Spinal cord (tissue), 9 donors: ENCODE measurements at regions not wholly inside any gene's neighbourhood (a gene's known extent, or its start where the extent isn't known, plus 50 kb on each side); places are given as distances from the start of the nearest gene placed in this dataset.

Experiments
- DNase-seq, 6 donors: peaks; one replicate each; pipeline versions ENCODE4 v3.0.0 to v3.0.0-alpha.2; 2013 to 2015; ENCODE audit warnings: low spot score in 6 of 6, low read depth in 4 of 6
- H3K27ac ChIP-seq: one replicate; pipeline ENCODE4 v1.5.1; 2013; ENCODE audit warnings: low read depth, low read length, control low read depth
- H3K27me3 ChIP-seq: one replicate; pipeline ENCODE4 v1.6.1; 2013; ENCODE audit warnings: low read length; ENCODE audit not compliant: control insufficient read depth, insufficient read depth
- H3K36me3 ChIP-seq: one replicate; pipeline ENCODE4 v1.6.1; 2013; ENCODE audit warnings: low read length; ENCODE audit not compliant: control insufficient read depth, insufficient read depth
- H3K4me1 ChIP-seq: one replicate; pipeline ENCODE4 v1.6.1; 2013; ENCODE audit warnings: low read length; ENCODE audit not compliant: control insufficient read depth, insufficient read depth
- H3K4me3 ChIP-seq: one replicate; pipeline ENCODE4 v1.5.1; 2013; ENCODE audit warnings: low read depth, low read length, control low read depth
- H3K9me3 ChIP-seq: one replicate; pipeline ENCODE4 v1.6.1; 2013; ENCODE audit warnings: low read length; ENCODE audit not compliant: control insufficient read depth, insufficient read depth
- WGBS: methylation state at CpG from one replicate; pipeline ENCODE4 v1.1.5; 2013; ENCODE audit warnings: missing lambda C conversion rate; ENCODE audit not compliant: insufficient coverage; 5-methylcytosine and 5-hydroxymethylcytosine counted together
- donor health status: healthy.

GRCh38 chr5:3127423-3127911 lies 376.0 kb upstream of the IRX2 start:
- 88% methylated on average over 9 of the region's 9 CpGs for WGBS
- DNase-seq: no peak
- H3K36me3 ChIP-seq: no peaks in the 10 kb centered on the region

DNA sequence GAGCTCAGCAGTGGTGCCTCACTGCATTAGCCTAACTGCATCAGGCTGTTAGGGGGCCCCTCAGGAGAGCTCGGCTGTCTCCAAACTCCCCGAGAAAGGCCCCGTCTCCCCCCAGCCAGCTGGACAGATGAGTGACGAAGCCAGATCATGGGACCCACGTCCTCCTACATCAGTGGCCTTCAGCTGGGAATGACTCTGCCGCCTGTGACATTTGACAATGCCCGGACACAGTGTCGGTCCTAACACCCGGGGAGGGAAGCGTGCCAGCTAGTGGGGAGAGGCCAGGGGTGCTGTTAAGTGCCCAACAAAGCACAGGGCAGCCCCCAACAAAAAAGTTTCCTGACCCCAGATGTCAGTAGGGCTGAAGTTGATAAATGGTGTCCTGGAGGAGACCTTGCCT lies 375.2 kb upstream of the IRX2 start:
- 70% methylated on average over 8 of the region's 10 CpGs for WGBS
- no peaks in the 10 kb centered on the region for H3K9me3 ChIP-seq
- H3K27ac ChIP-seq: no peak overlapping the region
- peaks cover 6% of the 10 kb centered on the region for H3K27me3 ChIP-seq
- no peak overlapping the region for H3K4me3 ChIP-seq
- H3K36me3 ChIP-seq: no peaks in the 10 kb centered on the region
- DNase-seq: no peak
- peaks cover 9% of the 10 kb centered on the region for H3K4me1 ChIP-seq

More at GRCh38 chr5:3127423-3127911, 376.0 kb upstream of the IRX2 start:
- Histone ChIP-seq H3K9me3 (no peaks in the 10 kb centered on the region), H3K27me3 (peaks cover 2% of the 10 kb centered on the region), H3K4me3 (no peak overlapping the region), H3K4me1 (peaks cover 5% of the 10 kb centered on the region), H3K27ac (no peak overlapping the region)

- Histone ChIP-seq H3K27ac (no peak overlapping the region), H3K4me1 (peaks cover 20% of the 10 kb centered on the region), H3K36me3 (no peaks in the 10 kb centered on the region), H3K27me3 (peaks cover 11% of the 10 kb centered on the region), H3K4me3 (no peak overlapping the region), H3K9me3 (no peaks in the 10 kb centered on the region)
- no peak for DNase-seq
- 87% methylated on average over 5 of the region's 6 CpGs for WGBS
Measured at GRCh38 chr5:3124410-3124809, 372.9 kb upstream of the IRX2 start.

- no peak overlapping the region for H3K4me3 ChIP-seq
- WGBS: no CpG with 5 or more reads among the region's 1 CpG
- H3K27ac ChIP-seq: no peak overlapping the region
- no peaks in the 10 kb centered on the region for H3K36me3 ChIP-seq
- DNase-seq: no peak
- no peaks in the 10 kb centered on the region for H3K9me3 ChIP-seq
- peaks cover 12% of the 10 kb centered on the region for H3K27me3 ChIP-seq
- H3K4me1 ChIP-seq: peaks cover 21% of the 10 kb centered on the region
Measured at GRCh38 chr5:3123763-3124157, 372.3 kb upstream of the IRX2 start.

DNA sequence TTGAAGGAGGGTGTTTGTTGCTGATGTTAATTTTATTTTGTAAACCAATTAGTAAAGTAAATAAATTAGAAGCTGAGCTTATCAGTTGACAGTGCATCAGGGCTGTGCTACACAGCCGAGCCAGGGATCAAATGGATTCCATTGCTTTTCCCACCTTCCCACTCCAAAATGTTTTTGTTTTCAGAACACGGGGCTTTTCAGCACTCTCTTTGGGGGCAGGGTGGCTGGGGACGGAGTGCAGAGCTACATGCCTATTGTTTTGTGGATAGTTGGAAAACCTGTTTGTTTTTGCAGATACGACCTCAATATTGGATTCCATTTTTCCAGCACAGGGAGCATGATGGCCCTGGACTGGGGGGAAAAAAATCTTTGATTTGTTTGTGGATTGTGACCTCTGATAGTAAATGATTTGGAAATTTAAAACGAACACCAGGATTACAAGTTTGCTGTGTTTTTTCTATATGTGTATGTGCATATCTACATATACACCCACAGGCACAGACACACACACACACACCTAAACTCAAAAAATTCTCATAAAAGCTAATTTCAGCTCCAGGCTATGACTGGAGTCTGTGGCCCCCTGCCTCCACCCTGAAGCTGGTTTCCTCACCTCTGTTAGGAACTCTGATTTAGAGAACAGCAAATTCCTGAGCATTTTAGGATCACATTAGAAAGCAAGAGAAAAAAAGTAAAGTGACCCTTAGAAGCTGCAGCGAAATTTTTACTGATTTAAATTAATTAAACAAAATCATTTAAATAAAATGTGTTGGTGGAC lies 371.7 kb upstream of the IRX2 start:
- DNase-seq: no peak
- no peaks in the 10 kb centered on the region for H3K9me3 ChIP-seq
- H3K36me3 ChIP-seq: no peaks in the 10 kb centered on the region
- no peak overlapping the region for H3K4me3 ChIP-seq
- peaks cover 18% of the 10 kb centered on the region for H3K27me3 ChIP-seq
- no peak overlapping the region for H3K27ac ChIP-seq
- peaks cover 26% of the 10 kb centered on the region for H3K4me1 ChIP-seq
- WGBS: 46% methylated on average over 2 of the region's 6 CpGs

GRCh38 chr5:3122216-3122615 lies 370.7 kb upstream of the IRX2 start:
- no peak overlapping the region for H3K27ac ChIP-seq
- peaks cover 29% of the 10 kb centered on the region for H3K4me1 ChIP-seq
- DNase-seq: peak in 1 of 6 donors; percentile 43
- no CpG with 5 or more reads among the region's 3 CpGs for WGBS
- no peaks in the 10 kb centered on the region for H3K9me3 ChIP-seq
- H3K27me3 ChIP-seq: peaks cover 25% of the 10 kb centered on the region
- H3K36me3 ChIP-seq: no peaks in the 10 kb centered on the region
- no peak overlapping the region for H3K4me3 ChIP-seq

- Histone ChIP-seq H3K27ac (no peak overlapping the region), H3K4me3 (no peak overlapping the region), H3K4me1 (peaks cover 29% of the 10 kb centered on the region), H3K9me3 (no peaks in the 10 kb centered on the region), H3K36me3 (no peaks in the 10 kb centered on the region), H3K27me3 (peaks cover 28% of the 10 kb centered on the region)
- peak in 2 of 6 donors; percentile 23 to 50 for DNase-seq
- WGBS: 26% methylated on average over 17 of the region's 21 CpGs
Measured at GRCh38 chr5:3121813-3122212, 370.3 kb upstream of the IRX2 start.

DNA sequence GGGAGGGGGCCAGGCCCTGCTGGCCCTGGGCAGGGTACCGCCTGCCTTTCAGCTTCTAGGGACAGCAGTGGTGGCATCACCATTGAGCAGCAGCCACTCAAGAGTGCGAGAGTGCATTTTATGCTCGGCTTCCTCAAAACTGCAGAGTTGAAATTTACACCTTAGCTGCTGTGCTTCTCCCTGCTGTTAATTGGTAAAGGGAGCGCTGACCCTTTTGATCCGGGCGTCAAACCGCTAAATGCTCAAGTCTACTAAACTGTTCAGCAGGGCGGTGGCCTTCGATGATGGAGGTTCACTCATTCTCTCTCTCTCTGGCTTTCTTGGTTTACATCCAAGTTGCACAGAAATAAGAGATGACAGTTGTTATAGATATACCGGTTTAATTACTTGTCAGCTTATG lies 368.6 kb upstream of the IRX2 start:
- Histone ChIP-seq H3K27me3 (peaks cover 41% of the 10 kb centered on the region), H3K27ac (no peak overlapping the region), H3K9me3 (no peaks in the 10 kb centered on the region), H3K4me3 (no peak overlapping the region), H3K4me1 (peaks cover 39% of the 10 kb centered on the region), H3K36me3 (no peaks in the 10 kb centered on the region)
- WGBS: 63% methylated on average over 6 of the region's 10 CpGs
- DNase-seq: no peak

GRCh38 chr5:3119435-3119834 lies 368.0 kb upstream of the IRX2 start:
- Histone ChIP-seq H3K36me3 (no peaks in the 10 kb centered on the region), H3K4me3 (no peak overlapping the region), H3K27me3 (peaks cover 44% of the 10 kb centered on the region), H3K4me1 (peaks cover 41% of the 10 kb centered on the region), H3K27ac (no peak overlapping the region), H3K9me3 (no peaks in the 10 kb centered on the region)
- 24% methylated on average over 4 of the region's 4 CpGs for WGBS
- no peak for DNase-seq

- Histone ChIP-seq H3K4me1 (peaks cover 43% of the 10 kb centered on the region), H3K36me3 (no peaks in the 10 kb centered on the region), H3K4me3 (no peak overlapping the region), H3K27ac (peak overlapping the region; percentile 38), H3K27me3 (peaks cover 44% of the 10 kb centered on the region), H3K9me3 (no peaks in the 10 kb centered on the region)
- peak in 2 of 6 donors; percentile 69 to 78 for DNase-seq
- WGBS: 25% methylated on average over 10 of the region's 15 CpGs
Measured at GRCh38 chr5:3118340-3118739, 366.9 kb upstream of the IRX2 start.
